Kidney epithelial cell (primary cell): ENCODE measurements at regions not wholly inside any gene's neighbourhood (a gene's known extent, or its start where the extent isn't known, plus 50 kb on each side); places are given as distances from the start of the nearest gene placed in this dataset.

Source experiments
- DNase-seq: peaks from one replicate; pipeline ENCODE4 v3.0.0-alpha.2; 2010; ENCODE audit warnings: low read depth
- H3K27me3 ChIP-seq: 2 replicates; pipeline ENCODE4 v1.6.0; 2011; ENCODE audit warnings: low read length; ENCODE audit not compliant: control insufficient read depth, insufficient read depth
- H3K36me3 ChIP-seq: 2 replicates; pipeline ENCODE4 v1.5.1; 2011; ENCODE audit warnings: low read length; ENCODE audit not compliant: control insufficient read depth, insufficient read depth
- H3K4me3 ChIP-seq: 2 replicates; pipeline ENCODE4 v1.5.1; 2011; ENCODE audit warnings: low read depth, mild to moderate bottlenecking, control low read depth, low read length
- TF ChIP-seq, protein P1 (sequence below): IDR thresholded peaks from 2 replicates; pipeline ENCODE4 v1.5.1; 2011; ENCODE audit warnings: mild to moderate bottlenecking, moderate library complexity, low read length, control low read depth, inconsistent platforms; ENCODE audit not compliant: insufficient read depth, poor library complexity, severe bottlenecking

DNA sequence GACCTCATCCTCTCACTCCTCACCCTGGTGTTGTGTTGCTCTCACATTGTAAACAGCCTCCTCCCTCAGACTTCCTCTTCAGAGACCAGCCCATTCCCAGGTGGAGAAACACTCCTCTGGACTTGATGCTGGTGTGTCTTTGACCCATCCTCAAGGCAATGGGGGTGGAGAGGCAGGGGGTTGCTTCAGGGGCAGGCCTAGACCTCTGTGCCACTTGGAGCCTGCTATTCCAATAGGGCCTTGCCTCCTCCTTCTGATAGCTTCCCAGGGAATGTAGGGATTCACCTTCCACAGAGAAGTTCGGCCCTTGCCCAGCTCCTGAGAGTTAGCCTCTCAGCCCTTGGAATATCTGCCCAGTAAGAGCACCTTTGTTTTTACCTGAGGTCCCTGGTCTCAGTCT, 606.6 kb upstream of the CADM1 start:
- no peak overlapping the region for H3K4me3 ChIP-seq
- no peaks in the 10 kb centered on the region for H3K36me3 ChIP-seq
- no peak for DNase-seq
- TF ChIP-seq, protein P1, sequence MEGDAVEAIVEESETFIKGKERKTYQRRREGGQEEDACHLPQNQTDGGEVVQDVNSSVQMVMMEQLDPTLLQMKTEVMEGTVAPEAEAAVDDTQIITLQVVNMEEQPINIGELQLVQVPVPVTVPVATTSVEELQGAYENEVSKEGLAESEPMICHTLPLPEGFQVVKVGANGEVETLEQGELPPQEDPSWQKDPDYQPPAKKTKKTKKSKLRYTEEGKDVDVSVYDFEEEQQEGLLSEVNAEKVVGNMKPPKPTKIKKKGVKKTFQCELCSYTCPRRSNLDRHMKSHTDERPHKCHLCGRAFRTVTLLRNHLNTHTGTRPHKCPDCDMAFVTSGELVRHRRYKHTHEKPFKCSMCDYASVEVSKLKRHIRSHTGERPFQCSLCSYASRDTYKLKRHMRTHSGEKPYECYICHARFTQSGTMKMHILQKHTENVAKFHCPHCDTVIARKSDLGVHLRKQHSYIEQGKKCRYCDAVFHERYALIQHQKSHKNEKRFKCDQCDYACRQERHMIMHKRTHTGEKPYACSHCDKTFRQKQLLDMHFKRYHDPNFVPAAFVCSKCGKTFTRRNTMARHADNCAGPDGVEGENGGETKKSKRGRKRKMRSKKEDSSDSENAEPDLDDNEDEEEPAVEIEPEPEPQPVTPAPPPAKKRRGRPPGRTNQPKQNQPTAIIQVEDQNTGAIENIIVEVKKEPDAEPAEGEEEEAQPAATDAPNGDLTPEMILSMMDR: no peak
- no peaks in the 10 kb centered on the region for H3K27me3 ChIP-seq

DNA sequence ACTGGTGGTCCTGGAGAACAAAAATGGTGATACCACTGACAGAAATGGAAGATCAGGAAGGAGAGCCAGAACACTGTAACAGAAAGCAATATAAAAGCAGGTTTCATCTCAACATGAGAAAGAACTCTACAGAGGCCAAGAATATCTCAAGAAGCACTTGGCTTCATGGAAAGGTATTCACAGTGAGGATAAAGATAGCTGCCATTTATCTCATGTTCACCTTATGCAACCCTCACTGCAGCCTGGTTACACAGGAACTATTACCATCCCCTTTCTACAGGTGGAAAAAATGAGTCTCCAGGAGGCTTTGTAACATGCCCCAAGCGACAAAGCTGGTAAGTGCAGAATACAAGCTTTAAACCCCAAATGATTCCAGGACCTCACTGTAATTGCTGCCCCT, 606.1 kb upstream of the CADM1 start:
- no peak for DNase-seq
- no peaks in the 10 kb centered on the region for H3K36me3 ChIP-seq
- no peak overlapping the region for H3K4me3 ChIP-seq
- TF ChIP-seq, protein P1: no peak
- no peaks in the 10 kb centered on the region for H3K27me3 ChIP-seq

DNA sequence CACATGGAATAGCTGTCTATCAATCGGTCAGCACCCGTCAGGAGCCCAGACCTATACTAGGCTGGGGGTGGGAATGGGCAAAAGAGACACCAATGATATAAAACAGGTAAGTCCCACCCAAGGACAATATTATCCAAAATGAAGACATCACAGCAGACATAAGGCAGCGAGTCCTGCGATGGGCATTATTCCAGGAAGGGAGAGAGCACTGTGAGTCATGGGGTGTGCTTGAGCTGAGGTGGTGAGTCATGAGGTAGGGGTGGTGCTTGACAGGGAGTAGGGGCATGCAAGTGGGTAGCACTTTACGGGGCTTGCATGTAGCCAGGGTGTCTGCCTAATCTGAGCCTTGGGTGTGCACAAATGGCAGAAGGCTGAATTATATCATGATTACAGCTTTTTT, 605.0 kb upstream of the CADM1 start:
- TF ChIP-seq, protein P1: no peak
- DNase-seq: peak; percentile 50
- no peak overlapping the region for H3K4me3 ChIP-seq
- H3K36me3 ChIP-seq: no peaks in the 10 kb centered on the region
- H3K27me3 ChIP-seq: no peaks in the 10 kb centered on the region

DNA sequence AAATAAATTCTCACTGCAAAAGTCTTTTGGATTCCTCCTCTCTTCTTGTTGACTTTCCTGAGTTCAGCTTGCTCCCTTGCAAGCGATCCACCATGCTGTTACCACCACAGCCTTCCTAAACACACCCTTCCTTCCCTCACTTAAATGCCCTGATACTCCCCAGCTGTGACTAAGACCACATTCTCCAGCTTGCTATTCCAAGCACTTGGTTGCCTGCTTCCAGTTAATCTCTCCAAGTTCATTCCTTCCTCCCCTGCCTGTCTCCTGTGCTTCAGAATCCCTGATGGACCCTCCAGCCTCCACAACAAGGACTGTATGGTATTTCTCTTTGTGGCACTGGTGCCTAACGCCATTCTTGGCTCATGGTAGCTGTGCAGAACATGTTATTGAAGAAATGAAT, 603.9 kb upstream of the CADM1 start:
- TF ChIP-seq, protein P1: no peak
- Histone ChIP-seq H3K27me3 (no peaks in the 10 kb centered on the region), H3K36me3 (no peaks in the 10 kb centered on the region), H3K4me3 (no peak overlapping the region)
- no peak for DNase-seq

DNA sequence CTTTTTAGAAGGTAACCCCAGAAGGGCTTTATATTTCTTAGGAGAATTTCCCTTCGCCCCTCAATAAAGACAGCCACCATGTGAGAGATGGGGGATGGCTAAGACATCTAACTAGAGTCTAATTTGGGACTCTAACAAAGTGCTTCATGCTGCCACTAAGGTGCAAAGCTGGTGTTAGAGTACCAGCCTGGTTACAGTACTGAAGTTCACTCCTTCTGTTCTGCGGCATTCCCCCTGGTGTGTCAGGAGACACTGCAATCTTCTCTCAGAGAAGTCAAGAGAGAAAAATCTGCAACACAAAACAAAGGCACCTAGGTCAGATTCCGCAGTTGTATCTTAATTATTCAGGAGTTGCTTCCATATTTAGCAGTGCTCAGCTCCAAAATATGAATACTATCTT, 603.0 kb upstream of the CADM1 start:
- TF ChIP-seq, protein P1: no peak
- Histone ChIP-seq H3K36me3 (no peaks in the 10 kb centered on the region), H3K4me3 (no peak overlapping the region), H3K27me3 (no peaks in the 10 kb centered on the region)
- no peak for DNase-seq

DNA sequence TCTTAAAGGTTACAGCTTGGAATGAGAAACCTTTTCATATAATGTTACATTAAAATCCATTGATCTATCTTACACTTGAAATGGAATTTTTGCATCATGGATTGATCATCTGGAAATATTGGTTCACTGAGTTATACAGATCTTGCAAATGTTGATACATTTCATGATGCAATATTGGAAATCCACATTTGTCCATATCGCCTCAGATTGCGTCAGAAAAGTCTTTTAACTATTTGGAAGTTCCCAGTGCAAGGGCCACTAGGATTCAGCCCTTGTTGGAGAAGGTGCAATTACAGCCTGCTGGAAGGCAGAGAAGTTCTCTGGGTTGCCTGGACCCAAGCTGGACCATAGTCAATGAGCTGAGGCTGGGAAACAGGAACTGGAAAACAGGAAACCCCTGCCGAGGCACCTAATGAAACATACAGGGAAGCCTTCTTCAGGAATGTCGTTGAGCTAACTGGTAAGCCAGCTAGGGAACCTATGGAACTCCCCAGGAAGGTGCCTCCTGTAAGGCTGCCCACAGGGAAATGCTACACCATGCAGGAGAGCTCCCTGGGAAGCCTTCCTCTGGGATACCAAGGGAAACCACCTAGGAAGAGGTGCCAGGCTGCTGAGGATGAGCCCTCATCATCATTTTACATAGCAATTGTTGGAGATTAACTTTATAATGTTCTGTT, 600.4 kb upstream of the CADM1 start:
- Histone ChIP-seq H3K27me3 (no peaks in the 10 kb centered on the region), H3K36me3 (no peaks in the 10 kb centered on the region), H3K4me3 (no peak overlapping the region)
- TF ChIP-seq, protein P1: no peak
- no peak for DNase-seq
